HG03521 (cell line): ENCODE measurements at regions not wholly inside any gene's neighbourhood (a gene's known extent, or its start where the extent isn't known, plus 50 kb on each side); places are given as distances from the start of the nearest gene placed in this dataset.
"Not testable (repeated sequence)": the region's sequence is repeated elsewhere in the genome, so short reads cannot be mapped to it uniquely, and the experiment has no call there.

Experiments used
- ATAC-seq: cut with Tn5 transposase; IDR thresholded peaks from one replicate; pipeline ENCODE4 v1.9.1; 2021; ENCODE audit warnings: mild to moderate bottlenecking, moderate library complexity; ENCODE audit not compliant: unreplicated experiment

DNA sequence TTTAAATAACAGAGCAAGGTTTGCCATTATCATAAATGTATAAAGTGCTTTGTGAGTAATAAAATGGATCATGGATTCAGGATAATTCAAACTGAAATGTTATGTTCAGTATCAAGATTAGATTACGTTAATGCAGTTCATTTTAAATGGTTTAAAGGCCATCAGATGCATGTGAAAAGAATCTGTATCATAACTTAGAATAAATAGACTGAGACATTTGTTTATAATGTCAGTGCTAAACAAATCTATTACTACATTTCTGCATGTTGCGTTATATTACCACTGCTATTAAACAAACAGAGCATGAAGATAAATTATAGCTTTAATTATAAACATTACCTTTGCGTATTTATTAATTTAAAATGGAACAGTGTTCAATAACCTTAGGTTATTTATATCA, 160.2 kb downstream of the TOX3 start:
- ATAC-seq = no peak

DNA sequence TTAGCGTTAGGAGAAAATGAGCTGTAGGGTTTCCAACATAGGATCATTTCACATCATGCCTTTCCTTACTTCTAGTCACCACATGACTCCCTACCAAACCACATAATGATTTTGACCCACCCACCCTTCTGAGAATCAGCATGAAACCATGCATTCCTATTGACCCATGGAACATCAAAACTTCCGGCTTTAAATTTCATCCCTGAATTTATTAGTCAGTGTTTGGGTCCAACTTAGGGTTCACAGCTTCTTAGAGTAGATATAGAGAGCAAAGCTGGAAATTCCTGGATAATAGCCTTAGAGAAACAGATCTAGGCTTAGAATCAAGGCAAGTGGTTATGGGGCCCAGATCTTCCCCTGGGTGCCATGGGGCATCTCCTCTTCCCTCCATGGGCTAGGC, 162.6 kb downstream of the TOX3 start:
- ATAC-seq = no peak

DNA sequence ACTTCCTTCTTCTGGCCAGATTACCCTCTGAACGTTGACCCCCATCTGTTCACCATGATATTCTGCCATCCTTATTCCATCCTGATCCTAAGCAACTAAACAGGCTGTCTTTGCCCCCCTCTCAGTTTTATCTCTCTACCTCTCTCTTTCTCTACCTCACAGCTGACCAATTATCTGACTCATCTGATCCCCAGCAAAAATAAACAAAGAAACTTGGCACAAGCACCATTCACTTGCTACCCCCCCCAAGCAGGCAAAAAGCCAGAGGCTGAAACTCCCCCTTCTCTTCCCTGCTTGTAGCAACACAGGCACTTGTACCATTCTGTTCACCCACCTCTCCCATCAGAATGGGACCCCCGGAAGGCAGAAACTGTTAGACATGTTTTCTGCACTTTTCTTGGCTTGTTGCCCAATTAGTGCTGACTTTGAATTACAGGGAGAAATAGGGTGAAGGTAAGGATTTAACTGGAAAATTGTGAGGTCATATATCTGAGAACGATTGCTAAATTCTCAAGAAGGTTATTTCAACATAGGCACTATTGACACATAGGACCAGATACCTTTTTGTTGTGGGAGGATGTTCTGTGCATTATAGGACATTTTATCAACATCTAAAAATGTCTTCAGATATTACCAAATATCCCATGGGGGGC, 163.2 kb downstream of the TOX3 start:
- no peak for ATAC-seq

DNA sequence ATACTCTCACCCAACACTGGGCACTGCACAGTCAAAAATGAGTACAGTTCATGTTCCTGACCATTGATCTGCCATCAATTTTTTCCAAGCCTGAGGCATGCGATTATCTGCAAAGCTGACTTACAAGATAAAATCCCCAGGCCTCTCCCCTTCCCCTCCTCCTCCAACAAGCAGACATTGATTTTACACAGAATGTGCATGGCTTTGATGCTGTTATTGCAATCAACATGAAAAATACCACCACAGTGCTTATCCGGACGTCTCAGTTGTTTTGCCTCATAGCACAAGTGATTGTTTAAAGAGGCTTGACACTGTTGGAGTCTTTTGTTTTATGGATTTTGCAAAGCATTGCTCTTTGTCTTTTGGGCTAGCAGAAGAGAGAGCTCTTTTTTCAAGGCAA, 163.8 kb downstream of the TOX3 start:
- ATAC-seq = no peak

DNA sequence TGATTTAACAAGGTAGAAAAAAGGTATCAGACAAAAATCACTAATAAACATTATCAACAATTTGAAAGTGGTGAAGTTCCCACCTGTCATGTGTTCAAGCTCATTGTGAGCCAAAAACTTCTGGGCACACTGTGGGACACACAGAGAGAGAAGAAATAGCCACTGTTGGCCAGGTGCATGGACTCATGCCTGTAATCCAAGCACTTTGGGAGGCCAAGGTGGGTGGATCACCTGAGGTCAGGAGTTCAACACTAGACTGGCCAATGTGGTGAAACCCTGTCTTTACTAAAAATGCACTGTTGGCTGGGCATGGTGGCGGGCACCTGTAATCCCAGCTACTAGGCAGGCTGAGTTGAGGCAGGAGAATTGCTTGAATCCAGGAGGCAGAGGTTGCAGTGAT, 167.4 kb downstream of the TOX3 start:
- no peak for ATAC-seq

DNA sequence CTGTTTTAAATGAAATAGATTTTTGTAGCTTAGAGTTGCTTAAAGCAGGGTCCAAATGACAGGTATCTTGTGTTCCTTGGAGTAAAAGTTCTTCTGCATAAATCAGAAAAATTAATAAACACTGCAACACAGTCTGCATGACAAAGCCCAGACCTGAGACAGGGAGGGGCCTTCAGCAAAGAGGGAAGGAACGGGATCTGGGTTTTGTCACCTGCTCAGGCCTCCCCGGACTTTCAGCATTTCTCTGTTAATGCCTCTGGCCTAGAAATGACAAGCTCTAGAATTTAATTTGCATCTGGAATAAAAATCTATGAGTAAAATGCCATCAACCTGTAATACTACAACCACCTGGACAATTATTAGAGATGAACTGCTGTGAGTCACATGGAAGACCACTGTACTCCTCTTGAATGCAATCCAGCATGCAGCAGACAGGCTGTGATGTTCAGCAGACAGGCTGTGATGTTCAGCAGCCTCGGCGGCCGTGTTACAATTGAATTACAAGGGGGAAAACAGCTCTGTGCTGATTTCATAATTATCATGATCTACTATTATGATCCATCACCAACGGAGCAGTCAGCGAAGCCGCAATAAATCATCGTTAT, 170.2 kb downstream of the TOX3 start:
- no peak for ATAC-seq

DNA sequence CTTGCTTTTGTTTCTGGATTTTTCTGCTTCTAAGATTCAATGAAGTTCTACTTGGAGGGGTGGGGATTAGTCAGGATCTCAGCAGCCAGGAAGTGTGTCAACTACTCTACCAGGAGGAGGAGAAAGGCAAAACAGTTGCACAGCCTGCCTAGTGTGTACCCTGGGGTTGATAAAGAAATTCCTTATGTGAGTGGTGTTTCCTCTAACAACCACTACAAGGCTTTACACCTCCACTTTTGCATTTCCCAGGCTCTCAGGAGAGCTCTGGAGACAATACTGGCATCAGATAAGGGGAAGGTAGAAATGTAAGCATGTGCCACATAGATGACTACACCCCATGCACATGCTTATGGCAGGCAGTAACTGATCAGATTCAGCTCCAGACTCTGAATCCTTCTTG, 174.6 kb downstream of the TOX3 start:
- ATAC-seq = no peak

DNA sequence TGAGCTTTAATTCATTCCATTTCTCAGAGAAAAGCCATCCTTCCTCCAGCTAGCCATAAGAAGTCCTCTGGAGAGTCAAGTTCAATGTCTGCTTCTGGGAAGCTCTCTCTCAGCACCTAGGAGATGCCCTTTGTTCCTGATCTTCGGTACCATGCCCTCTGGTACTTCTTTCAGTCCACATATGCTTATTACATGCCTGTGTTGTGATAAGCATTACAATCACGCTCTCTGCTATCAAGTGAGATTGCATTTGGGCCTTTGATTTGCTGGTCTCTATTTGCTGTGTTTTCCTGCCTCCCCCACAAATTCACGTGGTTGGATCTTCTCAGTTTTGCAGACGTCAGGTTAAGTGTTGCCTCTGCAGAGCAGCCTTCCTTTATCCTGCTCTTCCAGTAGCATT, 178.1 kb downstream of the TOX3 start:
- ATAC-seq = no peak

DNA sequence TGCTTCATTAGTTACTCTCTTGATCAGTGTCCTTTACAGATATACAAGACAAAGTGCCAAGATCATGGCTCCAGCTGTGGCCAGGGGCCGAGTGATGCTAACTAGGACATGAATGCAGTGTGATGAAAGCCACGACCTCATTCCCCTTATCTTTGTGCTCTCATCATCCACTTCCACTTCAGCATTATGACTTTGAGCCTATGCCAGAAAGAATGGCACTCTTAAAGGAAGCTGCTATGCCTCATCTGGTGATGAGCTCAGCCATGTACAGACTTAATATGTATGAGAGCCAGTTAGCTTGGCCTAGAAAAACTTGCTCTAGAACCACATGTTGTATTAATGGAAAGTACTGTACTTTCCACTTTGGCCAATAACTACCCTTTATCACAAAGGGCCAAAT, 179.1 kb downstream of the TOX3 start:
- ATAC-seq = no peak

DNA sequence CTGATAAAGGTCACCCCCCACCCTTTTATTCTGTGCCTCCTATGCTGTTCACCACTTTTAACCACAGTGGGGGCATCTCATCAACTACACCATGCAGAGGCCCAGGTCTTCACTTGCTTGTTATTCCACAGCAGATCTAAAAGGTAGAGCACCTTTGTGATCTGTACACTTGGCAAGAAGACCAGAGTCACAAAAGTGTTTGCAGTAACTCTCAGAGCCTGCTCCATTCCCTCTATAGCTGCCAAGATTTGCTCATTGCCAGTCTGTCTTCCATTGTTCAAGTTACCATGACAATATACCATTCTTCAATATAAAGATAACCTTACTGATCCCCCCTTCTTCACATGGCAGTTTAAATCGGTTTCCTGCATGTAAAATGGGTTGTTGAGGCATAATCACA, 180.0 kb downstream of the TOX3 start:
- ATAC-seq = no peak

DNA sequence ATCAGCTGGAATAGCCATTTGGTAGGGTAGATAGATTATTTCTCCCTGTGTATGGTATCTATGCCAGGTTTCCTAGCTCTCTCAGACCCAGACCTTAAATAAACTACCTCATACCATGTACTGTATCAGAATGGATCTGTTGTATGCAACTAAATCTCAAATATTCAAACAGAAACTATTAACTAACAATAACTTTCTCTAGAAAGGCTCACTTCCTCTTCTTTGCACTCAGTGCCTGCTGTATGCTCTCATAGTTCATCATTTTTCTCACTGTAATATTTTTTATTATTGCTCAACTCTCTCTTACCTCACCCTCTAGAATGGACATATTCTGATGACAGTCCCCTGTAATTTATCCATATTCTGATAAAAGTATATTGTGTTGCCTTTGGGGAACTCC, 182.4 kb downstream of the TOX3 start:
- ATAC-seq = no peak

DNA sequence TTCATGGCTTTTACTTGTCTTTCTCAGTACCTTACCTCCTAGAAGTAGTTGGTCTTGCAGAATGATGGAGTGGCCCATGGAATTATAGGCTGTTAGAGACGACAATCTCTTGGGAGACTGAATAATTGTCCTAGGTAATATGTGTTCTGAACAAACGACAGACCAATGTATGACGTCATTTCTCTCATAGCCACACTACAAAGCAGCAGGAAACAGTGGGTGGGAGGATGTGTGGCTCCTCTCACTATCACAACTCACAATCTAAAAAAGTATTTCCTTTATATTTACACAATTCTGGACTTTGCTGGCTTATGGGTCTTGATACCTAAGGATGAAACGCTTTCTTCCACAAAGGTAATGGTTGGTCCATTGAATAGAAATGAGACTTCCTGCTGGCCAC, 183.9 kb downstream of the TOX3 start:
- no peak for ATAC-seq

DNA sequence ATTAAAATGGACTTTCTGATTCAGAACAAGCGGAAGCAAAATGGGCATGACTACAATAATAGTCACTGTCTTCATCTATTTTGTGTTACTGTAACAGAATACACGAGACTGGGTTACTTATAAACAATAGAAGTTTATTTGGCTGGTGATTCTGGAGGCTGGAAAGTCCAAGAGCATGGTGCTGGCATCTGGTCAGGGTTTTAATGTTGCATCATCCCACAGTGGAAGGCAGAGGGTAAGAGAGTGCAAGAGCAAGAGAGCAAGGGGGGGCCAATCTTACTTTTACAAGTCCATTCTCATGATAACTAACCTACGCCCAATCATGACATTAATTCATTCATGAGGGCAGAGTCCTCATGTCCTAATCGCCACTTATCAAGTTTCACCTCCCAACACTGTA, 189.2 kb downstream of the TOX3 start:
- no peak for ATAC-seq

DNA sequence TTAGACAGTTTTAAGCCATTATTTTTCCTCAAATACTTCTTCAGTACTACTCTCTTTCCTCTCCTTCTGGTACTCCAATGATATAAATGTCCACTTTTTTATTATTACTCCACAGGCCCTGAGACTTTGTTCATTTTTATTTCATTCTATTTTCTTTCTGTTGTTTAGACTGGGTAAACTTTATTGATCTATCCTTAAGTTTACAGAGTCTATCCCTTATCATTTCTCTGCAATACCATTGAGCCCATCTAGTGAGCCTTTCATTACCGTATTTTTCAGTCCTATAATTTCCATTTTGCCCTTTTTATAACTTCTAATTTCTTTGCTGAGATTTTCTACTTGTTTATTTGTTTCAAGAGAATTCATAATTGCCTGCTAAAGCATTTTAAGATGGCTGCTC, 193.7 kb downstream of the TOX3 start:
- ATAC-seq = no peak

DNA sequence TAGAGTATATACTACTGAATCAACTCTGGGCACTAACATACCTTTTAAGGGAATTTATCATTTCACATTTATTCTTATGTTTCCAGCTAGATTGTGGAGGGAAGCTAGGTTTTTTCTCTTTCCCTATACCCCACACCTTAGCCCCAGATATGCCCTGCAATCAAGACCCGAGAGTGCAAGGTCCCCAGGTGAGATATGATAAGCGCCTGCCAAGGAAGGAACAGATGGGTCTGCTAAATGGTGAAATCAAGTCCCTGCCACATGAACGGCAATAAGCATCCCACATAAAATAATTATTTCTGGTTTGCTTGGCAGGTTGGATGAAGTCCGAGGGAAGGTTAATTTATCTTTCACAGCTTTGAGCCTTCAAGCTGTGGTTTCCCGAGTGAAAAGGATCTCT, 195.5 kb downstream of the TOX3 start:
- no peak for ATAC-seq

DNA sequence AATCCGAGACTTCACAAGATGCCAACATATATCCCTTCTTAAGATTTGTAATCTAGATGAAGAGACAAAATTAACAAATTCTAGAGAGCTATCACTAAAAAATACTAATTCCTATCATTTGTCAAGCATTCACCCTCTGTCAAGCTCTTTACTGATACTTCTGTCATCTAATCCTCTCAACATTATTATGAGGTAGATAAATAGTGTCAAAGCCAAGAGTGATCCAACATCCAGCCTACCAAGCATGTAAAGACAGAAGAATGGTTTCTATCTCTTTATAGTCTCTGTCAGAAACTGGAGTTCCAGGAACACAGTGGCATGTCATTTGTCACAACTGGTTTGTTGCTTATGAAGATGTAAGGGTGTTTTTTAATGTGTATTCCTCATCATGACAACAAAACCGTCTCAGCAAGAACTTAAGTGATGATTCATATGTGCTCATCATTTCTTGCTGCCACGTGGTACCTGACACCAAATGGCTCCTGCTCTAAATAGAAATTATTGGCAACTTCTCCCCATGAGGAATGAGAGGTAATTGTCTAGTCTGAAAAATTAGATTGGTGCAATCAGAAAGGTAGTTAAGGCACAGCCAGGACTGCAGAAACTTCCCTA, 196.8 kb downstream of the TOX3 start:
- no peak for ATAC-seq

DNA sequence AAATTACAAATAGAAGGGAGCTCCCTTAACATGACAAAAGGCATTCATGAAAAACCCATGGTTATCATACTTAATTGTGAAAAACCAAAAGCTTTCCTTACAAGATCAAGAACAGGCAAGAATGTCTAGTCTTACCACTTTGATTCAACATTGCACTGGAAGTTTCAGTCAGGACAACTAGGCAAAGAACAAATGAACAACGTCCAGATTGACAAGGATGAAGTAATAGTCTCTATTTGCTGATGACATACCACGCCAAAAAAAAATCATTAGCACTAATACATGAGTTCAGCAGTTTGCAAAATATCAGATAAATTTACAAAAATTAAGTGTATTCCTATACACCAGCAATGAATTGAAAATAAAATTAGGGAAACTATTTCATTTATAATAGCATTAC, 200.2 kb downstream of the TOX3 start:
- no peak for ATAC-seq

DNA sequence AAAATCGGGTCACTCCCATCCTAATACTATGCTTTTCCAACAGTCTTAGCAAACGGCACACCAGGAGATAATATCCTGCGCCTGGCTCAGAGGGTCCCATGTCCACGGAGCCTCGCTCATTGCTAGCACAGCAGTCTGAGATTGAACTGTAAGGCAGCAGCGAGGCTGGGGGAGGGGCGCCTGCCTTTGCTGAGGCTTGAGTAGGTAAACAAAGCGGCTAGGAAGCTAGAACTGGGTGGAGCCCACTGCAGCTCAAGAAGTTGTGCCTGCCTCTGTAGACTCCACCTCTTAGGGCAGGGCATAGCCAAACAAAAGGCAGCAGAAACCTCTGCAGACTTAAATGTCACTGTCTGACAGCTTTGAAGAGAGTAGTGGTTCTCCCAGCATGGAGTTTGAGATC, 213.3 kb downstream of the TOX3 start:
- not testable (repeated sequence) for ATAC-seq

DNA sequence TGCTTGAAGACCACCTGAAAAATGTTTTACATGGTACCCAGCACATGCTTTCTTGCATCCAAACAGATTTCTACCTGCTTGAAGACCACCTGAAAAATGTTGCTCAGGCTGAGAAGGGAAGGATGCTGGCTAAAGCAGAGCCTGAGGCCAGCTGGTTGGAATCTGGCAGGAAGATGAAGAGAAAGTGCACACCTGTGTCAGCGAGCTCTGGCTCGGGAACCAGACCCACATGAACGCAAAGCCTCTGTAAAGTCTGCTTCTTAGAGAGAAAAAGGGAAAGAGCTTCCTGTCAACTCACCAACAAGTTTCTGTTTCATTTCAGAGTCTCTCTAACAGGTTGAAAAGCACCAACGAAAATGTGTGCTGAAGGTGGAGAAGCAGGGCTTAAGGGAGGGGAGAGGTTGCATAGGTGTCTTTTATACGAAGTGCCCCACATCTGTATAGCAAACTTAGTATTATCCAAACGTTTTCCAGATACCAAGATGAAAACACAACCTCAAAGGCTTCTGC, 226.0 kb downstream of the TOX3 start:
- no peak for ATAC-seq

DNA sequence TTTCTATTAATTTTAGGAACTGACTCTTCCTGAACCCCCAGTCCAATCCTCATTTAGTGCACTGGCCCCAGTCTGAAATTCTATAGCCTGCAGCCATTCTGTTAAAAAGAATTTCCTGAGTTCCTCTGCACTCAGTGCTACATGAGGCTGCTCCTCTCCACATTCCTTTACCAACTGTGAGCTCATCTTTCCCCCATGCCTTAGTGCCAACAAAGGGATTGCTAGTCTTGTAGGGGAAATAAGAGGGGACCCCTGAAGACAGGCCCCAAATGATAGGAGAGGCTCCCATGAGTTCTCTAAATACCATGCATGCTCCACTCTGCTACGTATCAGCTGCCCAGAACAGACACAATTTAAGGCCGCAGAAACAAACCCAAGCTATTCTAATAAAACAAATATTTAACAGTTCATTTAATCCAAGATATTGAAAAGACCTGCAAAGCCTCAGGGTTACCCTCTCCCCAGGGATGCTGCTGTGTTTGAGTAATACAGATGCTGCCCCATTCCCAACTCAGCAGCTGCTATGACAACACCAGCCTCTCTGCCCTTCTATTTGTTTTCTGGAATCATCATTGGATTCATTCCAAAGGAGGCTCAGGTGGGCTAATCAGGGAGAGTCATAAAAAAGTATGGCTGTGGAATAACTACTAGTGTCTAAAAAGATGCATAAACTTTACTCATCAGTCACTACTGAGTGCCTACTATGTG, 228.5 kb downstream of the TOX3 start:
- ATAC-seq = no peak

DNA sequence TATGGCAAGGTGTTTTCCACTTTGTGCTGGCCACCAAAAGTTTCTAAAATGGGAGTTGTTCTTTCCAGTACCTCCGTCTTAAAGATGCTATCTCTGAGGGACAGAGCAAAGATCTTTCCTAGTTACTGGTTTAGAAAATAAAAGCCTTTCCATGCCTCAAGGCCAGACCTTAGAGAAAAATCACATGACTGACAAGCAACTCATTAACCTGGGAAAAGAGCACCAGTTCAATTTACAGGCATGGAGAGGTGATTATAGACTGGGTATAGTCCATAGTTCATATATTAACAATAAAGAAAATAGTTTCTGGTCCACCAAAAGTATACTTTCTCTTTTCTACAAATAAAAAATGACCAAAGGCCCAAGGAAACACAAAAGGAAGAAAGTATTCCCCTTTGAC, 230.7 kb downstream of the TOX3 start:
- no peak for ATAC-seq

DNA sequence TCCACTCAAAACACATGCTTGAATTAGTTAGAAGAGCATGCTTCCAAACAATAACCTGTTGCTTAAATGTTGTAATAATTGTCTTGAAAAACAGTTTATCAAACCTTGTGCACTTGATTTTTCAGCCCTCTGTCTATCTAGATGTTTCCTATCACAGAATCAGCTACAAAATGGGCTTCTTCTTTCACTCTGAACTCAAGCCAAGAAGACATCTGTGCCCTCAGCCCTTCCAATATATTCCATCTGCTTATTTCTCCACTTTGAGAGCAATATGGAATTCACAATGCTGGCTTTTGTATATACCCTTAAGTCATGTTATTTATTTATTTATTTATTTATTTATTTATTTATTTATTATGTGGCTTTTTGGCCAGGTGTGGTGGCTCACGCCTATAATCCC, 234.2 kb downstream of the TOX3 start:
- ATAC-seq = no peak
